Mucosa of rectum (tissue), 2 donors: ENCODE measurements at regions not wholly inside any gene's neighbourhood (a gene's known extent, or its start where the extent isn't known, plus 50 kb on each side); places are given as distances from the start of the nearest gene placed in this dataset.
A peak's percentile ranks its signal among the peaks of the same experiment; 100 is the strongest.

ENCODE experiments used
- H3K27ac ChIP-seq, 2 donors: one replicate each; pipeline ENCODE4 v1.7.0; 2013; ENCODE audit warnings: inconsistent platforms in 2 of 2, low read depth in 2 of 2, low read length in 2 of 2
- H3K27me3 ChIP-seq, 2 donors: one replicate each; pipeline ENCODE4 v1.7.0; 2013; ENCODE audit warnings: low read length in 2 of 2; ENCODE audit not compliant: control insufficient read depth in 2 of 2, insufficient read depth in 2 of 2
- H3K36me3 ChIP-seq, 2 donors: one replicate each; pipeline ENCODE4 v1.7.0; 2013; ENCODE audit warnings: low read length in 2 of 2; ENCODE audit not compliant: control insufficient read depth in 2 of 2, insufficient read depth in 2 of 2
- H3K4me1 ChIP-seq, 2 donors: one replicate each; pipeline ENCODE4 v1.7.0; 2013; ENCODE audit warnings: low read length in 2 of 2, mild to moderate bottlenecking in 1 of 2; ENCODE audit not compliant: control insufficient read depth in 2 of 2, insufficient read depth in 2 of 2
- H3K4me3 ChIP-seq, 2 donors: one replicate each; pipeline ENCODE4 v1.7.0; 2013; ENCODE audit warnings: low read length in 2 of 2
- H3K9ac ChIP-seq, 2 donors: one replicate each; pipeline ENCODE4 v1.7.0; 2013; ENCODE audit warnings: low read length in 2 of 2, low read depth in 1 of 2, mild to moderate bottlenecking in 1 of 2
- H3K9me3 ChIP-seq, 2 donors: one replicate each; pipeline ENCODE4 v1.7.0; 2013; ENCODE audit warnings: low read length in 2 of 2; ENCODE audit not compliant: control insufficient read depth in 2 of 2
- donor health status: healthy.
- donor health status: Normal muscosa, but diverticular disease.

DNA sequence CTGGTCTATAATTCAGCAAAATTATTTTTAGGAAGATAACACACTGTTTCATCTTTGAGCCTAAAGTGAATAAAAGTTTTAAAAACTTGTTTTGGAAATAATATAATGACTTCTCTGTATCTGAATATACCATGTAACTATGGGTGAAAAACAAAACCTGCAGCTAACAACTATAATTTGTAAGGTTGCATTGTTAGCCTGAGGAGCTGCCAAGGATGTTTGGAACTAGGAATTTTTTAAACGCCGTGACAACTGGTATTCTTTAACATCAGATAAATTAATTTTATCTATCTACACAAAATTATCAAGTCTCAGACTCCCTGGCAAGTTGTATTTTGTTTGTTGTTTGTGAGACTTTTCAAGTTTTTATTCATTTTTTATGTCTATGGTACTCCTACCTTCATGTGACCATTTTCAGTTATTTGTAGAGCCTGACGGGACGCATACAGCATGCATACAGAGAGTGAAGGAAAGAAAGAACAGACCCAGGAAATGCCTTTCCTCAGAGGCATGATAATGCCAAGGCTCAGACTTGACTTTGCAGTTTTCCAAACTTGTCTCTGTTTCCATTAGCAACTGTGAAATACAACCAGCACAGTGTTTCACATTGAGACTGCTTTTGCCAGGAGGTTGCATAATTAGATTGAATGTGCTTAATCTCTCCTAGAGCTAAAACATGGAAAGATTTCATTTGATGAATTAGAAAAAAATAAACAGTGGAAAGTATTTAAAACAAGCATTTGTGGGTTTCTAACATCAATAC lies 60.8 kb upstream of the ARHGEF26 start:
- Histone ChIP-seq H3K4me1 (no peaks in the 10 kb centered on the region), H3K9me3 (no peaks in the 10 kb centered on the region), H3K27me3 (no peaks in the 10 kb centered on the region), H3K4me3 (no peak overlapping the region), H3K27ac (peak overlapping the region in 1 of 2 donors; percentile 10), H3K36me3 (no peaks in the 10 kb centered on the region), H3K9ac (no peak overlapping the region)

DNA sequence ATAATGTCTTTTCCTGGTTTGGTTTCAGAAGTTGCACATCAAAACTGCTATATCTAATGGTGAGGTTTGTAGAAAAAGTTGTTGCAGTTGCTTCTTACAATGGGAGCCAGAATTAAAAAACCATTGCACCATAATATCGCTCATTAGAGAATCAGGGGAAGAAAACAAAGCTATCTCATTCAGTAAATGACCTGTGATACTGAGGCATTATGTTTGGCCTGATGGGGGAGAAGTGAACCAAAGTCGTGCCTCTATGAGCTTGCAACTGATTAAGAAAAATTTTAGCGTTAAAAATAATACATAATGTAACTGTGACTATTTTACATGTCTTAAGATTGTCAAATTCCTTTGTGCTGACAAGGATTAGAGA lies 60.2 kb upstream of the ARHGEF26 start:
- H3K9ac ChIP-seq = no peak overlapping the region
- H3K27ac ChIP-seq = no peak overlapping the region
- no peak overlapping the region for H3K4me3 ChIP-seq
- no peaks in the 10 kb centered on the region for H3K36me3 ChIP-seq
- H3K4me1 ChIP-seq = no peaks in the 10 kb centered on the region
- H3K27me3 ChIP-seq = no peaks in the 10 kb centered on the region
- H3K9me3 ChIP-seq = no peaks in the 10 kb centered on the region

DNA sequence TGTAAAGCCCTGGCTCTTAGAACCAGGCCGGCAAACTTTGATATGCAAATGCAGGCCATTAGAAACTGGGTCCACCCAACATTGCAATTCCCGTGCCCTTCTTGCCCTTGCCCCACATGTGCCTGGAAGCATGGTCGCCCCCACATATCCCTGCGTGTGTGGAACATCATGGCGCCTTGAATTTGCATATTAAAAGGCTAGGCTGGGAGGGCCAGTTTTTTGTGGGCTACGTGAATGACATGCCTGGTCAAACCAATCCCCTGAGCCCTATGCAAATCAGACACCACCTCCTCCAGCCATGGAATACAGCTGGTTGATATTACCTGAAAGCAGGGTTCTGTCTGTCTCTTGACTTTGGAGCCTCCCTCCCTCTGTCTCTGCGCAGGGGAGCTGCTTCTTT lies 58.7 kb upstream of the ARHGEF26 start:
- H3K27ac ChIP-seq = no peak overlapping the region
- H3K4me1 ChIP-seq = no peaks in the 10 kb centered on the region
- no peaks in the 10 kb centered on the region for H3K36me3 ChIP-seq
- no peaks in the 10 kb centered on the region for H3K27me3 ChIP-seq
- H3K4me3 ChIP-seq = no peak overlapping the region
- no peak overlapping the region for H3K9ac ChIP-seq
- no peaks in the 10 kb centered on the region for H3K9me3 ChIP-seq

DNA sequence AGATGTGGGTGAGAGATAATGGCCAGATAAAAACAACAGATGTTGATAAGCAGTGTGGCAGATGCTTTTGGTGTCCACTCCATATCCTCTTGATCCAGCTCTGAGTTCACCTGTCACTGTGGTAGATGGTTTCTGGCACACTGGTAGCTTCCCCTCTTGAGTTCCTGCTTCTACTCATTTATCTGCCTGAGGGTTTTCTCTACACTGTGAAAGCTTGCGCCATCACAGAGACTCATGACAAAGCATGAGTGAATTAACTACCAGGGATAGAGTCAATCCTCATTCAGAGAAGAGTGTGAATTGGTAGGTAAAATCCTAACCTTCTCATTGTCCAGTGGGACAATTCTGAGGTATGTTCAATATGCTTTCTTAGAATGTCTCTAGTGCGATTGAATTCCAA lies 50.0 kb upstream of the ARHGEF26 start:
- Histone ChIP-seq H3K27ac (no peak overlapping the region), H3K27me3 (no peaks in the 10 kb centered on the region), H3K9ac (no peak overlapping the region), H3K4me1 (no peaks in the 10 kb centered on the region), H3K9me3 (no peaks in the 10 kb centered on the region), H3K4me3 (no peak overlapping the region), H3K36me3 (no peaks in the 10 kb centered on the region)
